Naive thymus-derived CD8-positive, alpha-beta T cell (primary cell): ENCODE measurements at regions not wholly inside any gene's neighbourhood (a gene's known extent, or its start where the extent isn't known, plus 50 kb on each side); places are given as distances from the start of the nearest gene placed in this dataset.

Source experiments
- ATAC-seq, 2 donors: fragments of 150-1000 bp; cut with Tn5 transposase in 1 of 2; sonication (Bioruptor Pico), chemical (Tn5 transposase) in 1 of 2; 1 replicate in 1 of 2; 2 replicates in 1 of 2; pipeline ENCODE4 v1.10.0; 2021; ENCODE audit warnings: mild to moderate bottlenecking in 2 of 2, moderate library complexity in 2 of 2
- POLR2A ChIA-PET: fragments of 350-600 bp; sonication (Branson Sonifier 250); formaldehyde crosslinking; loops from one replicate; lab custom pipeline; 2021; ENCODE audit warnings: antibody characterized with exemption; lab: Charles Lee
- DNase-seq, 10 donors: peaks; one replicate each; pipeline versions ENCODE4 v3.0.0 to v3.0.0-alpha.2; 2020 to 2022
- H3K27ac Mint-ChIP-seq, 10 donors: one replicate each; pipeline ENCODE4 v1.8.0; 2020 to 2022; ENCODE audit warnings: mild to moderate bottlenecking in 10 of 10, mixed read lengths in 10 of 10, moderate library complexity in 4 of 10, inconsistent platforms in 1 of 10
- H3K27me3 Mint-ChIP-seq, 5 donors: one replicate each; pipeline ENCODE4 v1.8.0; 2021 to 2022; ENCODE audit warnings: mixed read lengths in 5 of 5
- H3K36me3 Mint-ChIP-seq, 3 donors: one replicate each; pipeline ENCODE4 v1.8.0; 2020 to 2022; ENCODE audit warnings: mixed read lengths in 3 of 3, mild to moderate bottlenecking in 2 of 3, inconsistent platforms in 1 of 3
- H3K4me1 Mint-ChIP-seq, 4 donors: one replicate each; pipeline ENCODE4 v1.8.0; 2021 to 2022; ENCODE audit warnings: mixed read lengths in 4 of 4
- H3K4me3 Mint-ChIP-seq, 10 donors: one replicate each; pipeline ENCODE4 v1.8.0; 2020 to 2022; ENCODE audit warnings: mild to moderate bottlenecking in 10 of 10, mixed read lengths in 10 of 10, moderate library complexity in 6 of 10, inconsistent platforms in 1 of 10
- H3K9me3 Mint-ChIP-seq, 9 donors: one replicate each; pipeline ENCODE4 v1.8.0; 2020 to 2022; ENCODE audit warnings: mixed read lengths in 9 of 9, mild to moderate bottlenecking in 3 of 9, inconsistent platforms in 1 of 9, moderate library complexity in 1 of 9

- H3K9me3 Mint-ChIP-seq, result peaks cover 10 to 72% (median 42%) of the 10 kb centered on the region in 9 donors
- POLR2A ChIA-PET, result no interaction called here
Measured at GRCh38 chr19:27748551-27749152, 1464.3 kb downstream of the UQCRFS1 start.

DNA sequence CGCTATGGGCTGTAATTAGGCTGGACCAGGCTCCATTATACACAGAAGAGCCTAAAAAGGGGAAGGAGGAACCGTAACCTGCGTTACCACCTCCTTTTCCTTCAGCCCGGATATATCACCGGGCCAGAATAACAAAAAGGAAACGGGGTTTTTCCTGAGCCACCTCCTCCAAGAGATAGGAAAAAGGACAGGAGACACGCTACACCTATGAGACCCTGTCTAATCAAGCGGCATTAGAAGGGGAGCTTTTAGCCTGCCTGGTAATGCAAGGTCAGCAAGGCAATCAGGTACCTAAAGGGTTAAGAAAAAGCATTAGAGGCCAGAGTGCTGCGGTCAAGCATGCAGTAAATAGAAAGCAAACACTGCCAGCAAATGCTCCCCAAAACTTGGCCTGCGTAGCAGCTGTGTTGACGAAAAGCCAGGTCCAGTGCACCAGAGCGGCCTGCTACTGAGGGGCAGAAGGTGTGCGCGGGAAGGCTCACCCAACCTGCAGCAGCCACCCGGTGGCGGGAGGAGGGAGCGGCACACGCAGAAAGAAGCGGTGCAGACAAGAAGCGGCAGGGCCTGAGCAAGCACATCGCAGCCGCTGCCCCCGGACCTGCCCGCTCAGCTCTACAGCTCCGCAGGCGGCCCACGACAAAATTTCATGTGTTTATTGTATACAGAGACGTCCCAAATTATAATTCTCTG, 1466.1 kb downstream of the UQCRFS1 start:
- POLR2A ChIA-PET, result no interaction called here

More at GRCh38 chr19:27748551-27749152, 1464.3 kb downstream of the UQCRFS1 start:
- Mint-ChIP-seq H3K36me3 (peaks cover 12 to 60% (median 38%) of the 10 kb centered on the region in 3 donors), H3K4me3 (no peak overlapping the region), H3K27me3 (peaks cover 0 to 4% (median 0%) of the 10 kb centered on the region in 5 donors), H3K27ac (no peak overlapping the region), H3K4me1 (peaks cover 0 to 6% (median 2%) of the 10 kb centered on the region in 4 donors)
- ATAC-seq, result no peak
- no peak for DNase-seq

GRCh38 chr19:27745978-27746542, 1466.9 kb downstream of the UQCRFS1 start:
- H3K27me3 Mint-ChIP-seq, result no peaks in the 10 kb centered on the region
- peak overlapping the region in 1 of 10 donors; percentile 44 for H3K27ac Mint-ChIP-seq
- H3K4me1 Mint-ChIP-seq, result peaks cover 0 to 5% (median 2%) of the 10 kb centered on the region in 4 donors
- DNase-seq, result no peak
- H3K9me3 Mint-ChIP-seq, result peaks cover 5 to 51% (median 33%) of the 10 kb centered on the region in 9 donors
- peaks cover 18 to 48% (median 27%) of the 10 kb centered on the region in 3 donors for H3K36me3 Mint-ChIP-seq
- no peak for ATAC-seq
- POLR2A ChIA-PET, result no interaction called here
- H3K4me3 Mint-ChIP-seq, result no peak overlapping the region

More for the DNA sequence above, 1466.1 kb downstream of the UQCRFS1 start:
- Mint-ChIP-seq H3K9me3 (peaks cover 7 to 58% (median 34%) of the 10 kb centered on the region in 9 donors), H3K4me1 (peaks cover 0 to 6% (median 2%) of the 10 kb centered on the region in 4 donors), H3K27ac (peak overlapping the region in 1 of 10 donors; percentile 52), H3K4me3 (peak overlapping the region in 1 of 10 donors; percentile 33), H3K27me3 (no peaks in the 10 kb centered on the region), H3K36me3 (peaks cover 23 to 51% (median 24%) of the 10 kb centered on the region in 3 donors)
- no peak for ATAC-seq
- peak in 1 of 10 donors; percentile 16 for DNase-seq

DNA sequence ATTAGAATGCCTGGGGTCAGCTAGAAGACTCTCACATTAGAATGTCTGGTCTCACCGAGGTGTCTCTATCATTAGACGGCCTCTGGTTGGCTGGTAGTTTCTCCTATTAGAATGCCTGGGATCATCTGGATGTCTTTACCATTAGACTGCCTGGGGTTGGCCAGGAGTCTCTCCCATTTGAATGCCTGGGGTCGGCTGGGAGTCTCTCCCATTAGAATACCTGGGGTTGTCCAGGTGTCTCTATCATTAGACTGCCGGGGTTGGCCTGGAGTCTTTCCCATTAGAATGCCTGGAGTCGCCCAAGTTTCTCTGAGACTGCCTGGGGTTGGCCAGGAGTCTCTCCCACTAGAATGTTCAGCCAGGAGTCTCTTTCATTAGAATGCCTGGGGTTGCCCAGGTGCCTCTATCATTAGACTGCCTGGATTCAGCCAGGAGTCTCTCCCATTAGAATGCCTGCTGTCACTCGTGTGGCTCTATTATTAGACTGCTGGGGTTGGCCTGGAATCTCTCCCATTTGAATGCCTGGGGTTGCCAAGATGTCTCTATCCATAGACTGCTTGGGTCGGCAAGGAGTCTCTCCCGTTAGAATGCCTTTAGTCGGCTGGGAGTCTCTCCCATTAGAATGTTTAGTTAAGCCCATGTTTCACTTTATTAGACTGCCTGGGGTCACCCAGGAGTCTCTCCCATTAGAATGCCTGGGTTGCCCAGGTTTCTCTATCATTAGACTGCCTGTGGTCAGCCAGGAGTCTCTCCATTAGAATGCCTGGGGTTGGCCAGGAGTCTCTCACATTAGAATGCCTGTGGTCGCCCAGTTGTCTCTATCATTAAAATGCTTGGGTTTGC, 1467.8 kb downstream of the UQCRFS1 start:
- POLR2A ChIA-PET, result no interaction called here
- H3K27me3 Mint-ChIP-seq, result no peaks in the 10 kb centered on the region
- H3K4me3 Mint-ChIP-seq, result no peak overlapping the region
- peaks cover 0 to 4% (median 2%) of the 10 kb centered on the region in 4 donors for H3K4me1 Mint-ChIP-seq
- no peak overlapping the region for H3K27ac Mint-ChIP-seq
- peaks cover 14 to 45% (median 35%) of the 10 kb centered on the region in 3 donors for H3K36me3 Mint-ChIP-seq
- peaks cover 3 to 50% (median 33%) of the 10 kb centered on the region in 9 donors for H3K9me3 Mint-ChIP-seq
- ATAC-seq (no peak), DNase-seq (peak in 1 of 10 donors; percentile 5)

DNA sequence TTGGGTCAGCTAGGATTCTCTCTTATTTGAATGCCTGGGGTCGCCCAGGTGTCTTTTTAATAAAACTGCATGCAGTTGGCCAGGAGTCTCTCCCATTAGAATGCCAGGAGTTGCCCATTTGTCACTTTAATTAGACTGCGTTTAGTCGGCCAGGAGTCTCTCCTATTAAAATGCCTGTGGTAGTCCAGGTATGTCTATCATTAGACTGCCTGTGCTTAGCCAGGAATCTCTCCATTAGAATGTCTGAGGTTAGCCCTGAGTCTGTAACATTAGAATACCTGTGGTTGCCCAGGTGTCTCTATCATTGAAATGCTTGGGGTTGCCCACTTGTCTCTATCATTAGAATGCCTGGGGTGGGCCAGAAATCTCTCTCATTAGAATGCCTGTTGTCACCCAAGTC, 1470.9 kb downstream of the UQCRFS1 start:
- H3K27ac Mint-ChIP-seq, result no peak overlapping the region
- H3K4me3 Mint-ChIP-seq, result no peak overlapping the region
- POLR2A ChIA-PET, result no interaction called here
- no peaks in the 10 kb centered on the region for H3K27me3 Mint-ChIP-seq
- ATAC-seq, result no peak
- no peak for DNase-seq
- H3K4me1 Mint-ChIP-seq, result peaks cover 0 to 4% (median 2%) of the 10 kb centered on the region in 4 donors
- peaks cover 0 to 55% (median 19%) of the 10 kb centered on the region in 9 donors for H3K9me3 Mint-ChIP-seq
- peaks cover 4 to 56% (median 52%) of the 10 kb centered on the region in 3 donors for H3K36me3 Mint-ChIP-seq

- Mint-ChIP-seq H3K4me3 (no peak overlapping the region), H3K4me1 (no peaks in the 10 kb centered on the region), H3K9me3 (peaks cover 0 to 57% (median 24%) of the 10 kb centered on the region in 9 donors), H3K36me3 (peaks cover 12 to 60% (median 59%) of the 10 kb centered on the region in 3 donors), H3K27ac (no peak overlapping the region), H3K27me3 (no peaks in the 10 kb centered on the region)
- ATAC-seq, result no peak
- POLR2A ChIA-PET, result no interaction called here
- DNase-seq, result no peak
Measured at GRCh38 chr19:27741236-27741635, 1471.7 kb downstream of the UQCRFS1 start.

- Mint-ChIP-seq H3K4me1 (no peaks in the 10 kb centered on the region), H3K9me3 (peaks cover 0 to 55% (median 24%) of the 10 kb centered on the region in 9 donors), H3K27ac (no peak overlapping the region), H3K36me3 (peaks cover 21 to 60% (median 59%) of the 10 kb centered on the region in 3 donors), H3K27me3 (no peaks in the 10 kb centered on the region), H3K4me3 (no peak overlapping the region)
- POLR2A ChIA-PET, result no interaction called here
- no peak for ATAC-seq
- DNase-seq, result no peak
Measured at GRCh38 chr19:27740396-27740795, 1472.6 kb downstream of the UQCRFS1 start.

GRCh38 chr19:27738569-27739193, 1474.3 kb downstream of the UQCRFS1 start:
- H3K27me3 Mint-ChIP-seq, result no peaks in the 10 kb centered on the region
- no peak overlapping the region for H3K4me3 Mint-ChIP-seq
- ATAC-seq, result no peak
- H3K27ac Mint-ChIP-seq, result no peak overlapping the region
- POLR2A ChIA-PET, result no interaction called here
- H3K36me3 Mint-ChIP-seq, result peaks cover 38 to 68% (median 56%) of the 10 kb centered on the region in 3 donors
- peaks cover 0 to 53% (median 32%) of the 10 kb centered on the region in 9 donors for H3K9me3 Mint-ChIP-seq
- DNase-seq, result no peak
- H3K4me1 Mint-ChIP-seq, result no peaks in the 10 kb centered on the region

GRCh38 chr19:27736225-27736624, 1476.7 kb downstream of the UQCRFS1 start:
- H3K4me3 Mint-ChIP-seq, result no peak overlapping the region
- H3K4me1 Mint-ChIP-seq, result no peaks in the 10 kb centered on the region
- peaks cover 51 to 80% (median 62%) of the 10 kb centered on the region in 3 donors for H3K36me3 Mint-ChIP-seq
- no peak for DNase-seq
- ATAC-seq, result no peak
- POLR2A ChIA-PET, result no interaction called here
- no peak overlapping the region for H3K27ac Mint-ChIP-seq
- H3K27me3 Mint-ChIP-seq, result no peaks in the 10 kb centered on the region
- H3K9me3 Mint-ChIP-seq, result peaks cover 0 to 58% (median 45%) of the 10 kb centered on the region in 9 donors

GRCh38 chr19:27735314-27735713, 1477.6 kb downstream of the UQCRFS1 start:
- no peaks in the 10 kb centered on the region for H3K4me1 Mint-ChIP-seq
- peaks cover 47 to 79% (median 69%) of the 10 kb centered on the region in 3 donors for H3K36me3 Mint-ChIP-seq
- POLR2A ChIA-PET, result no interaction called here
- DNase-seq, result no peak
- no peak overlapping the region for H3K4me3 Mint-ChIP-seq
- H3K27me3 Mint-ChIP-seq, result no peaks in the 10 kb centered on the region
- H3K27ac Mint-ChIP-seq, result no peak overlapping the region
- no peak for ATAC-seq
- peaks cover 0 to 64% (median 50%) of the 10 kb centered on the region in 9 donors for H3K9me3 Mint-ChIP-seq

GRCh38 chr19:27734496-27735220, 1478.3 kb downstream of the UQCRFS1 start:
- ATAC-seq, result no peak
- POLR2A ChIA-PET, result no interaction called here
- H3K9me3 Mint-ChIP-seq, result peaks cover 0 to 68% (median 48%) of the 10 kb centered on the region in 9 donors
- DNase-seq, result no peak
- H3K4me3 Mint-ChIP-seq, result no peak overlapping the region
- no peaks in the 10 kb centered on the region for H3K4me1 Mint-ChIP-seq
- H3K27me3 Mint-ChIP-seq, result no peaks in the 10 kb centered on the region
- H3K27ac Mint-ChIP-seq, result no peak overlapping the region
- H3K36me3 Mint-ChIP-seq, result peaks cover 43 to 75% (median 72%) of the 10 kb centered on the region in 3 donors
